C4-2B (cell line): ENCODE measurements at regions not wholly inside any gene's neighbourhood (a gene's known extent, or its start where the extent isn't known, plus 50 kb on each side); places are given as distances from the start of the nearest gene placed in this dataset.

Experiments
- ZFX ChIP-seq: fragments of 450-650 bp; IDR thresholded peaks from 2 replicates; pipeline ENCODE4 v1.6.1; 2017
- TF ChIP-seq, protein P1 (sequence below): fragments of 450-650 bp; conservative IDR thresholded peaks from 2 replicates; pipeline ENCODE4 v1.5.1; 2017; ENCODE audit warnings: mild to moderate bottlenecking

GRCh38 chr2:107322416-107322815 is 436.4 kb upstream of the ST6GAL2 start:
- TF ChIP-seq, protein P1, sequence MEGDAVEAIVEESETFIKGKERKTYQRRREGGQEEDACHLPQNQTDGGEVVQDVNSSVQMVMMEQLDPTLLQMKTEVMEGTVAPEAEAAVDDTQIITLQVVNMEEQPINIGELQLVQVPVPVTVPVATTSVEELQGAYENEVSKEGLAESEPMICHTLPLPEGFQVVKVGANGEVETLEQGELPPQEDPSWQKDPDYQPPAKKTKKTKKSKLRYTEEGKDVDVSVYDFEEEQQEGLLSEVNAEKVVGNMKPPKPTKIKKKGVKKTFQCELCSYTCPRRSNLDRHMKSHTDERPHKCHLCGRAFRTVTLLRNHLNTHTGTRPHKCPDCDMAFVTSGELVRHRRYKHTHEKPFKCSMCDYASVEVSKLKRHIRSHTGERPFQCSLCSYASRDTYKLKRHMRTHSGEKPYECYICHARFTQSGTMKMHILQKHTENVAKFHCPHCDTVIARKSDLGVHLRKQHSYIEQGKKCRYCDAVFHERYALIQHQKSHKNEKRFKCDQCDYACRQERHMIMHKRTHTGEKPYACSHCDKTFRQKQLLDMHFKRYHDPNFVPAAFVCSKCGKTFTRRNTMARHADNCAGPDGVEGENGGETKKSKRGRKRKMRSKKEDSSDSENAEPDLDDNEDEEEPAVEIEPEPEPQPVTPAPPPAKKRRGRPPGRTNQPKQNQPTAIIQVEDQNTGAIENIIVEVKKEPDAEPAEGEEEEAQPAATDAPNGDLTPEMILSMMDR: no peak
- no peak for TF ChIP-seq ZFX
